ENCODE measurements at regions not wholly inside any gene's neighbourhood (a gene's known extent, or its start where the extent isn't known, plus 50 kb on each side); places are given as distances from the start of the nearest gene placed in this dataset.

DNA sequence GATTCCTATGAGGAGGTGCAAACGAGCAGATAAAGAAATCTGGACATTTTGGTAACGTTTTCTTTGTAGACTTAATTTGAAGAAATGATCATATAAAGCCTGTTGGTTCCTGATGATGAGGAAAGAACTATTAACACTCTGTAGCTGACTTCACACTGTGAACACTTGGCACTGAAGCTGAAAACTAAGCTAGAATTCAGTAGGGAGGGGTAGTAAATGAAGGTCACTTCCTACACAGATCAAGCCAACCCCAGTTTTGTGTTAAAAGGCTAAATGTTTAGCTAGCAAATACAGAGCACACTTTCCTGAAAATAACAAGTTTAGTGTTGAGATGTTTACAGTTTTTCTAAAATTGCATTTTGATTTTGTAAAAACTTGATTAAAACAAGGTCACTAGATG, 296.2 kb upstream of the PRDM1 start:
- FAIRE-seq = no peak
- no peak for DNase-seq (ENCODE audit: insufficient read length, low spot score)
- no peak for TF ChIP-seq POLR2A (IDR thresholded peaks at IDR 0.05; ENCODE audit: low read depth, low read length)

- FAIRE-seq (no peak), DNase-seq (ENCODE audit: insufficient read length, low spot score) (no peak)
- TF ChIP-seq POLR2A (IDR thresholded peaks at IDR 0.05; ENCODE audit: low read depth, low read length) = no peak
Observed at GRCh38 chr6:105787747-105788146, 298.4 kb upstream of the PRDM1 start.

DNA sequence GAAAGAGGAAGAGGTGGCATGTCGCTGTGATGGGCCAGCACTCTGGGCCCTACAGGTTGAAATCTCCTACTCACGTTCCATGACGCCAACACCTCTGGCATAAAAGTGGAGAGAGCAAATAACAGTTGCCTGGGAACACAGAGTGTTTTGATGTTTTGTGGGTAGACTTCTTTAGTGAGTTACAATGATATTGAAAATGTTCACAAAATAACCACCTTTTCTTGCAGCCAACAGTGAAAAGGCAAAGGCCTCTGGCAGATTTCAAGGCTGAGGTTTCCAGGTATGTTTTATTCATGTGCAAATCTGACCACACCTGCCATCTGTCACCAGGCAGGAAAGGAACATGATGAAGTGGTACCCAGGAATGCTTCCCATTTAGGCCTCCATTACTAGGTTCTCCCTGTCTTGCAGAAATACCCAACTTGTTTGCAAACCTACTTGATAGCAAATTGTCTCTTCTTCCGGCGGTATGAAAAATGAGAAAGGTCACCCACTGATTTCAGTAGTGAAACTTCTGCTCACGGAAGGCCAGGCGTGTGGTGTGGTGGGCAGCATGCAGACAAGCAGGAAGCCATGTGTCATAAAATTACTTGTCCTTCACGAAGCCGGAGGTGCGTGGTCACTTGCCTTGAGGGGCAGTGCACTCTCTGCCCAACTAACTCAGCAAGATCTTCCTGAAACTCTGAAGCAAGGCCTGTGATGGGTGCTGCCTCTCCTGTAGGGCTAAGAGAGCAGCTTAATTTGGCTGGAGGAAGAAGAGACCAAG, 299.1 kb upstream of the PRDM1 start:
- DNase-seq (ENCODE audit: insufficient read length, low spot score) (no peak), FAIRE-seq (no peak)
- TF ChIP-seq POLR2A (IDR thresholded peaks at IDR 0.05; ENCODE audit: low read depth, low read length) = no peak

GRCh38 chr6:105786449-105786848, 299.7 kb upstream of the PRDM1 start:
- no peak for DNase-seq (ENCODE audit: insufficient read length, low spot score)
- no peak for TF ChIP-seq POLR2A (IDR thresholded peaks at IDR 0.05; ENCODE audit: low read depth, low read length)
- no peak for FAIRE-seq

GRCh38 chr6:105785066-105785811, 300.9 kb upstream of the PRDM1 start:
- FAIRE-seq = no peak
- no peak for DNase-seq (ENCODE audit: insufficient read length, low spot score)
- TF ChIP-seq POLR2A (IDR thresholded peaks at IDR 0.05; ENCODE audit: low read depth, low read length) = no peak

DNA sequence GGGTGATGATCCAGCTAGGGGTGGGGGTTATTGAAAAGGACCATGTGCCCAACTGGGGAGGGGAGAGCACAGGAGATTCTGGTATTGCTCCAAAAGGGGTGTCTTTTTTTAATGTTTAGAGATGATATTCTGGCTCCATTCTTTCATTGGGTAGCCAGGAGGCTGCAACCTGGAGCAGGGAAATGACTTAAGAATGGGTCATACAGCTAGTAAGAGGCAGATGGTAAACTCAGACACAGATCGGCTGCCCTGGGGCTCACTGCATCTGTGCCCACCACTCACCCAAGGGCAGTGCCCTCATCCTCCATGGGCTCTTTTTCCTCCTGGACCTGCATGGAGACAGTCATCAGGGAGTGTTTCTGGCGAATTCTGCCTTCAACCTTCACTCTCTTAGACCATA, 302.0 kb upstream of the PRDM1 start:
- FAIRE-seq (no peak), DNase-seq (ENCODE audit: insufficient read length, low spot score) (no peak)
- TF ChIP-seq POLR2A (IDR thresholded peaks at IDR 0.05; ENCODE audit: low read depth, low read length) = no peak

DNA sequence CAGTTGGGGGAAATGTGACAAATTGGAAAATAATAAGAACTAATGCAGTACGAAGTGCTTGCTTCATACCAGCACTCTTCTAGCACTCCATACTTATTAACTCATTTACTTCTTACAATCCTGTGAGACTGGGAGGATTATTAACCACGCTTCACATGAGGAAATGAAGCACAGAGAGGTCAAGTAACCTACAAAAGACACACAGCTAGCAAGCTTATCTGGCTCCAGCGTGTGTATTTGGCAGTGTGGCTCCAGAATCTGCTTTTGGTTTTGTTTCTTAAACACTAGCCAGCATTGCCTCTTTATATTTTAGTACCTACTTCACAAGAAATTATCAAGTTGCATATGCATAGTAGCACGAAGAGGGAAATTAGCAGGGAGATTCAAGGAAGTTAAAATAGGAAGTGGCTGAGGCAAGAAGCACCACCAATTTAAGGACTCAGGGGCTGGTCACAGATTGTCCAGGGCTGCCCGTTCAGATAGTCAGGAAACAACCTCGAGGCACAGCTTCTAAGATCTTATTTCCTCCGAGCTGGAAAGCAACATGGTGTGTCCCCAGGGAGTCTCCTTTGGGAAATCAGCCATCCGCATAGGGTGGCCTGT, 302.7 kb upstream of the PRDM1 start:
- DNase-seq (ENCODE audit: insufficient read length, low spot score) = no peak

DNA sequence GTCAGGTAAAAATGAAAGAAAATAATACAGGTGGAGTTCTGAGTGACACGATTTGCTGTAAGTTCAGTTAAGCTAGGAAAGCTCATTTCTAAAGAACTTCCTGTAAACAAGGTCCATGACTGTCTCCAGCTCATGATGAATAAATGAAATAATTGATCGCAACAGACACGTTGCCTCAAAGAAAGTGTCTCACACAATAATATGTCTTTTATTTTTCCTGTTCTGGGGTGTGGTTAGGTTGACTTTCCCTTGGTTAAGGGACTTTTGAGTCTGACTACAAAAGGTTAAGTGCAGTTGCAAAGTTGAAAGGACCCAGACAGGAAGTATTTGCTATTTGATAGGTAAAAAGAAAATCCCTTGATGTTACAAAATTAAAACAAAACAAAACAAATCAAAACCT, 304.2 kb upstream of the PRDM1 start:
- no peak for TF ChIP-seq POLR2A (IDR thresholded peaks at IDR 0.05; ENCODE audit: low read depth, low read length)
- DNase-seq (ENCODE audit: insufficient read length, low spot score) (no peak), FAIRE-seq (no peak)

More for the DNA sequence above, 302.7 kb upstream of the PRDM1 start:
- no peak for TF ChIP-seq POLR2A (IDR thresholded peaks at IDR 0.05; ENCODE audit: low read depth, low read length)
- no peak for FAIRE-seq

DNA sequence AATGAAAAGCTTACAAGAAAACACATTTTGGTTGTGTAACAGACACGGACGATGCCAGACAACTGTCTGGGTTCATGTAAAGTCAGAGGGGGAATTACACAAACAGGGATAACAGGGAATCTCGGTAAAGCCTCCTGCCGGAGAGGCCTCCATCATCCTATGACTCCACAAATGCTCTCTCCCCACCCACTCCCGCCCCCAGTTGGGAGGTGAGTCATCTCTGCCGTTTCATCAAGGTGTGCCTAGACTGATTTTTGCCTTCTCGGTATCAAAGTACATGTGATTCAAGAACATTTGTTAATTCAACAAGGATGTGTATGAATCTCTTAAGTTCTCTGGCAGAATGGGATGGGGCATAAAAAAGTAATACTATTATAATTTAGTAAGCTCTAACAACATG, 304.9 kb upstream of the PRDM1 start:
- TF ChIP-seq POLR2A (IDR thresholded peaks at IDR 0.05; ENCODE audit: low read depth, low read length) = no peak
- no peak for DNase-seq (ENCODE audit: insufficient read length, low spot score)
- FAIRE-seq = no peak

GRCh38 chr6:105780146-105780860, 305.8 kb upstream of the PRDM1 start:
- DNase-seq (ENCODE audit: insufficient read length, low spot score) = no peak
- no peak for FAIRE-seq

DNA sequence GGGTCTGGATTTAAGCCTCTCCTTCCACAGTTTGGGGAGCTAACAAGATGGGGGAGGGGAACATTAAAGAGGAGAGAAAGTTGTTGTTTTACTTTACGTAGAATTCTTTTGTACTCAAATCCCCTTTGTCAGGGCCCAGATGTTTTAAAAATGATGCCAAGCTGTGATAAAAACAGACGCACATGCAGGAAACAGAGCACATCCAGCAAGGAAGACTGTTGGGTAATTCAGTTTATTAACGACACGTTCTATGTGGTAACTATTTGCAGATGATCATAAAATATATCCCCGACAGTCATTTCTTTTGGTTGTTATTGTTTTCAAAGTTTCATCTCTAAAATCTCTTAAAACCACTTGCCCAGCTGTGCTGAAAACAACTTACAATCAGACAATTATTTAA, 307.0 kb upstream of the PRDM1 start:
- FAIRE-seq = no peak
- no peak for DNase-seq (ENCODE audit: insufficient read length, low spot score)
- no peak for TF ChIP-seq POLR2A (IDR thresholded peaks at IDR 0.05; ENCODE audit: low read depth, low read length)

More at GRCh38 chr6:105780146-105780860, 305.8 kb upstream of the PRDM1 start:
- no peak for TF ChIP-seq POLR2A (IDR thresholded peaks at IDR 0.05; ENCODE audit: low read depth, low read length)

DNA sequence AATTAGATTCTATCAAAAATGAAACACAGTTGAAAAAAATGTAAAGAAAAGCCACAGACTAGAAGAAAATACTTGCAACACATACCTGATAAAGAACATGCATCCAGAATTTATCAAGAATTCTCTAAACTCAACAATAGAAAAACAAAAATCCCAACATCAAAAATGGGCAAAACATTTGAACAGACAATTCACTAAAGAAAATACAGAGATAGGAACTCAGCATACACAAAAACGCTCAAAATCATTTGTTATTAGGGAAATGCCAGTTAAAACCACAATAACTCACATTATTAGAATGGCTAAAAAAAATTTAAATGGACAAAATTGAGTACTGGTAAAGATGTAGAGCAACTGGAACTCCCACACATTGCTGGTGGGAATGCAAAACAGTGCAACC, 311.0 kb upstream of the PRDM1 start:
- DNase-seq (ENCODE audit: insufficient read length, low spot score) = no peak
- TF ChIP-seq POLR2A (IDR thresholded peaks at IDR 0.05; ENCODE audit: low read depth, low read length) = no peak
- no peak for FAIRE-seq

DNA sequence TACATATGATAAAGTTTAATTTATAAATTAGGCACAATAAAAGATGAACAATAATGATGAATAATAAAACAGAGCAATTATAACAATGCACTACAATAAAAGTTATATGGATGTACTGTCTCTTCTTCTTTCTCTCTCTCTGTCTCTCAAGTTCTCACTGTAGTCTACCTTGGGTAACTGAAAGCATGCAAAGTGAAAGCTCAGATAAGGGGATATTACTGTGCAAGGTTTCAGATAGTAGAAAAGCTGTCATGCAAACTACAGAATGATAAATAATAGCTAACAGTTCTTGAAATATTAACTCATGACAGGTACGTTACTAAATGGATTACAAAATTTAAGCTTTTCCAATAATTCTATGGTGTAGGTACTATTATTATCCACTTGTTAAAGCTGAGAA, 311.9 kb upstream of the PRDM1 start:
- no peak for DNase-seq (ENCODE audit: insufficient read length, low spot score)
- no peak for FAIRE-seq

More for the DNA sequence above, 311.9 kb upstream of the PRDM1 start:
- no peak for TF ChIP-seq POLR2A (IDR thresholded peaks at IDR 0.05; ENCODE audit: low read depth, low read length)
